Uterus (tissue), 2 donors: ENCODE measurements at regions not wholly inside any gene's neighbourhood (a gene's known extent, or its start where the extent isn't known, plus 50 kb on each side); places are given as distances from the start of the nearest gene placed in this dataset.

Experiments used
- POLR2A ChIP-seq, 2 donors: fragments of 450-650 bp; IDR thresholded peaks; one replicate each; pipeline ENCODE4 v1.6.1; 2016; ENCODE audit warnings: antibody characterized with exemption in 2 of 2, mild to moderate bottlenecking in 1 of 2, moderate library complexity in 1 of 2
- TF ChIP-seq, protein P1 (sequence below), 4 experiments: fragments of 200-600 bp in 2 of 4; fragments of 450-650 bp in 2 of 4; sonication (generic) in 2 of 4; IDR thresholded peaks; one replicate each; pipeline ENCODE4 v1.5.1; 2016 to 2019; ENCODE audit warnings: antibody characterized with exemption in 4 of 4, mild to moderate bottlenecking in 2 of 4, moderate library complexity in 1 of 4

DNA sequence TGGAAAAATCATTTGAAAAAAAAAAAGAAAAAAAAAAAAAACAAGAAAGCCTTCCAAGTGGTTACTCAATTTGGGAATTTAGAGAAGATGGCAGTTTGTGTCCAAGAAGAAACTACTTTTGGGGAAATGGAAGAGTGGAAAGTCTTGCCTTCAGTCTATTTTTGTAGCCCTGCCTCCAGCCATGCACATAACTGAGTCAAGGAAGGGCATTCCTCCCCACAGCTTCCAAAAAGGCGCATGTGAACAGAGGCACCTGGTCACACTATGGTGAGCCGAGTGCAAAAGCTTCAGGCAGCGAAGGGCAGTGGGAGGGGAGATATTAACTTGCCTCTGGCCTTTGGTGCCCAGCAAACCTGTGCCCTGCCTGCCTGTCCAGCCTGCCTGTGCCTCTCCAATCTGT, 163.7 kb downstream of the SMIM20 start:
- TF ChIP-seq, protein P1, sequence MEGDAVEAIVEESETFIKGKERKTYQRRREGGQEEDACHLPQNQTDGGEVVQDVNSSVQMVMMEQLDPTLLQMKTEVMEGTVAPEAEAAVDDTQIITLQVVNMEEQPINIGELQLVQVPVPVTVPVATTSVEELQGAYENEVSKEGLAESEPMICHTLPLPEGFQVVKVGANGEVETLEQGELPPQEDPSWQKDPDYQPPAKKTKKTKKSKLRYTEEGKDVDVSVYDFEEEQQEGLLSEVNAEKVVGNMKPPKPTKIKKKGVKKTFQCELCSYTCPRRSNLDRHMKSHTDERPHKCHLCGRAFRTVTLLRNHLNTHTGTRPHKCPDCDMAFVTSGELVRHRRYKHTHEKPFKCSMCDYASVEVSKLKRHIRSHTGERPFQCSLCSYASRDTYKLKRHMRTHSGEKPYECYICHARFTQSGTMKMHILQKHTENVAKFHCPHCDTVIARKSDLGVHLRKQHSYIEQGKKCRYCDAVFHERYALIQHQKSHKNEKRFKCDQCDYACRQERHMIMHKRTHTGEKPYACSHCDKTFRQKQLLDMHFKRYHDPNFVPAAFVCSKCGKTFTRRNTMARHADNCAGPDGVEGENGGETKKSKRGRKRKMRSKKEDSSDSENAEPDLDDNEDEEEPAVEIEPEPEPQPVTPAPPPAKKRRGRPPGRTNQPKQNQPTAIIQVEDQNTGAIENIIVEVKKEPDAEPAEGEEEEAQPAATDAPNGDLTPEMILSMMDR (IDR thresholded peaks at IDR 0.05) = no peak
- no peak for TF ChIP-seq POLR2A (IDR thresholded peaks at IDR 0.05)
